ENCODE measurements at regions not wholly inside any gene's neighbourhood (a gene's known extent, or its start where the extent isn't known, plus 50 kb on each side); places are given as distances from the start of the nearest gene placed in this dataset.

DNA sequence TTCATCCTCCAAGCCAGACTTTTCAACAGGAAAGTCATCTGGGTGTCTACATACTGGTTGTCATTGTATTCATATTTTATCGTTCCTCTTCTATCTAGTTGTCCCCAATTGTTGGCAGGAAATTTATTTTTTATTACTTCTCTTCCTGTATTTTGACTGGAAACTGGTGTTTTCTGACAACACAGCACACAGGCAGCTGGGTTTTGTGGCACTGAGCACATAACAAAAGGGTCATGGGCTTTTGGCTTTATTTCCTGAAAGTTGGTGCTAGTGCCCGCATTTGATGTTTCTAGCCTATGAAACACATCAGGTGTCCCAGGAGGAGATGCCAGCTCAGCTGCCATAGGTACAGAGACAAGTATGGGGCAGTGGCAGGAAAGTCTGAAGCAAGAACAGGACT lies 126.4 kb downstream of the TMEM17 start:
- ATAC-seq (replicated peaks; ENCODE audit: extremely low read depth, poor library complexity, severe bottlenecking) (no peak), DNase-seq (ENCODE audit: low spot score in 2 of 2) (no peak)
- H3K4me1 Mint-ChIP-seq = no peaks in the 10 kb centered on the region
- H3K27me3 Mint-ChIP-seq = no peaks in the 10 kb centered on the region
- H3K9me3 Mint-ChIP-seq = peaks cover 5% of the 10 kb centered on the region
- no peak overlapping the region for H3K27ac Mint-ChIP-seq (ENCODE audit: low read depth)
- H3K36me3 Mint-ChIP-seq (ENCODE audit: insufficient read depth) = peaks cover 2% of the 10 kb centered on the region
- no peak overlapping the region for H3K4me3 Mint-ChIP-seq

DNA sequence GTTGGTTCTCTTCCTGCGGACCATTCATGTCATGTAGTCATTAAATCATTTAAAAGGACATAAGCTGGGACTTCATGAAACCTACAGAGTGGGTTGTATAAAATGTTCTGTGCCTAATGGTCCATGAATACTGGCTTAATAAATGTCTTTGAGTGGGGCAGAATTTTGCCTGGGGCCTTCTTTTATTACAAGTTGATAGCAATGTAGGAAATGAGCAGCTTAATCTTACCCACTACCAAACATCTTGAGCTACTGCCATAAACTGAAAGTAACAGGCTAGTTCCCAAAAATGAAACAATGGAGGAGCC lies 130.9 kb downstream of the TMEM17 start:
- no peak for DNase-seq (ENCODE audit: low spot score in 2 of 2)
- H3K27me3 Mint-ChIP-seq = no peaks in the 10 kb centered on the region
- peaks cover 2% of the 10 kb centered on the region for H3K36me3 Mint-ChIP-seq (ENCODE audit: insufficient read depth)

DNA sequence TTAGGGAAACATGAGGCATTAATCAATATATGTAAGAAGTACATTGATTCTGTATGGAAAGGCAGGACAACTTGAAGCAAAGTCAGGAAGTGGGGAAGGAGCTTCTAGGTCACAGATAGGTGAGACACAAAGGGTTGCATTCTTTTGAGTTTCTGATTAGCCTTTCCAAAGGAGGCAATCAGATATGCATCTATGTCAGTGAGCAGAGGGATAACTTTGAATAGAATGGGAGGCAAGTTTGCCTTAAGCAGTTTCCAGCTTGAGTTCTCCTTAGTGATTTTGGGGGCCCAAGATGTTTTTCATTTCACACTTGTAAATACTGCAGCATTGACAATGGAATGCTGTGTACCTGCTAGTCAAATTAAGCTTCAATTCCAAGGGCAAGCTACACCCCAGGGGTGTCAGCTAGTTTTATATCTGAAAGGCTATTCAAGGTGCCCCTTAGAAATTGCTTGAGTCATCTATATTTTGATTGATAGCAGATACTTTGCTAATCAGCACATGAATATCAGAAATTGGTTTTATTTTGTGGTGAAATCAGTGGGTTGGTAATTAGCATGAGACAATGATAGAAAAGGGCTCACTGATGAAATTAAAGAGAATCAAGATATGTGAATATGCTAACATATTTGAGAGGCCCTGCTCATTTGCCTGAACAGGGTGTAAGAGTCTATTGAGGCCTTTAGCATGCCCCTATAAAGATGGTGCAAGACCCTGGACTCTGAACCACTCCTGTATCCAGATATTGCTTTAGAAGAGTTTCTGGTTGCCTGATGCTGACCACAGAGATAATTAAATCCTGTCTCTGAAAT lies 131.5 kb downstream of the TMEM17 start:
- Mint-ChIP-seq H3K27ac (ENCODE audit: low read depth) (no peak overlapping the region), H3K4me3 (no peak overlapping the region), H3K27me3 (no peaks in the 10 kb centered on the region), H3K36me3 (ENCODE audit: insufficient read depth) (peaks cover under 1% of the 10 kb centered on the region), H3K4me1 (peaks cover 5% of the 10 kb centered on the region), H3K9me3 (peaks cover 10% of the 10 kb centered on the region)
- DNase-seq (ENCODE audit: low spot score in 2 of 2) (no peak), ATAC-seq (replicated peaks; ENCODE audit: extremely low read depth, poor library complexity, severe bottlenecking) (no peak)

More for the DNA sequence above, 130.9 kb downstream of the TMEM17 start:
- ATAC-seq (replicated peaks; ENCODE audit: extremely low read depth, poor library complexity, severe bottlenecking) = no peak
- Mint-ChIP-seq H3K9me3 (peaks cover 10% of the 10 kb centered on the region), H3K4me3 (no peak overlapping the region), H3K27ac (ENCODE audit: low read depth) (no peak overlapping the region), H3K4me1 (no peaks in the 10 kb centered on the region)

DNA sequence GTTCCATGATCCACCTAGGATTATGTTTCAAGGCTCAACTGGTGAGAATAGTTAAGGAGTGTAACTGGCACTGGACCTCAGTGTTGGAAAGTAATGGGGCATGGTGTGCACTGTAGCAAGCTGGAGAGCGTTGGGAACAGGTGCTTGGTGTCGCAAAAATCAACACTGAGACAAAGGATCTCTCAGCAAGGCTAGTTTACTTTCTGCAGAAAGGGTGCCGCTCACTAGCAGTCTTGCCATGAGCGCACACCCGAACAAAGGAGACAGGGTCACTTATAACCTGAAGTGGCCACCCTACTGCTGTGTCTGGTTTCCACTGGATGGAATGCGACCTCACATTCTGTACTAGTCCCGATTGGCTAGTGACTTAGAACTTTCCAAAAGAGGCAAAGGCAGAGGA lies 133.2 kb downstream of the TMEM17 start:
- Mint-ChIP-seq H3K4me1 (peaks cover 5% of the 10 kb centered on the region), H3K27ac (ENCODE audit: low read depth) (no peak overlapping the region), H3K36me3 (ENCODE audit: insufficient read depth) (no peaks in the 10 kb centered on the region), H3K9me3 (peaks cover 10% of the 10 kb centered on the region), H3K4me3 (no peak overlapping the region), H3K27me3 (no peaks in the 10 kb centered on the region)
- no peak for ATAC-seq (replicated peaks; ENCODE audit: extremely low read depth, poor library complexity, severe bottlenecking)
- no peak for DNase-seq (ENCODE audit: low spot score in 2 of 2)

DNA sequence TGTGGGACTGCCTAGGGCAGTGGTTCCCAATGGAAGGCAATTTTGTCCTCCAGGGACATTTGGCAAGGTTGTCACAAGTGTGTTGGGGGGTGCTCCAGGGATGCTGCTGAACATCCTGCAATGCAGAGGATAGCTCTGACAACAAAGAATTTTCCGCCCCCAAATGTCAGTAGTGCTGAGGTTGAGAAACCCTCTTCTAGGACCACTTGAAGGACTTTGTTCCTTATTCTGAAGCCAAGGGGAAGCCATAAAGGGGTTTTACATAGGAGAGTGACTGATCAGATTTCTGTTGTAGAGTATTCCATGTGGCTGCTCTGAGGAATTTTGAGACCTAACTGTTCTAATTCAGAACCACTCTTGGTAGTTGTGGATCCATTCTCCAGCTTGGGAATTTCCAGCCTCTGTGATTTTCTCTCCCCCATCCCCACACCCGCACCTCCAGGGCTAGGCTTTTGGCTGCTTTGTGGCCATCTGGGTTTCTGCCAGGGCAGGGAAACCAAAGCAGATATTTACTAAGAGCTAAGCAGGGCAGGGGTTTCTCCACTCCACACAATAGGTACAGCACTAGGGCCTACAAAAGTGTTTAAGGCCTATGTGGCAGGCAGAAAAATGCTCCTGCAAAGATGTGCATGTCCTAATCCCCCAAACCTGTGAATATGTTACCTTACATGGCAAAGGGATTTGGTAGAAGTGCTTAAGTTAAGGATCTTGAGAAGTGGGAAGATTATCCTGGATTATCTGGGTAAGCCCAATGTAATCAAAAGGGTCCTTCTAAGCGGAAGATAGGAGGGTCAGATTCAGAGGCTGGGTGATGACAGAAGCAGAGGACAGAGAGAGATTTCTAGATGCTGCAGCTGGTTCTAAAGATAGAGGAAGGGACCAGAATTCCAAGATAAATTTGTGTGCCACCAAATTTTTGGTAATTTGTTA lies 135.4 kb downstream of the TMEM17 start:
- Mint-ChIP-seq H3K4me1 (peaks cover 5% of the 10 kb centered on the region), H3K27me3 (no peaks in the 10 kb centered on the region), H3K36me3 (ENCODE audit: insufficient read depth) (no peaks in the 10 kb centered on the region), H3K9me3 (peaks cover 5% of the 10 kb centered on the region), H3K4me3 (no peak overlapping the region), H3K27ac (ENCODE audit: low read depth) (no peak overlapping the region)
- no peak for DNase-seq (ENCODE audit: low spot score in 2 of 2)
- no peak for ATAC-seq (replicated peaks; ENCODE audit: extremely low read depth, poor library complexity, severe bottlenecking)

DNA sequence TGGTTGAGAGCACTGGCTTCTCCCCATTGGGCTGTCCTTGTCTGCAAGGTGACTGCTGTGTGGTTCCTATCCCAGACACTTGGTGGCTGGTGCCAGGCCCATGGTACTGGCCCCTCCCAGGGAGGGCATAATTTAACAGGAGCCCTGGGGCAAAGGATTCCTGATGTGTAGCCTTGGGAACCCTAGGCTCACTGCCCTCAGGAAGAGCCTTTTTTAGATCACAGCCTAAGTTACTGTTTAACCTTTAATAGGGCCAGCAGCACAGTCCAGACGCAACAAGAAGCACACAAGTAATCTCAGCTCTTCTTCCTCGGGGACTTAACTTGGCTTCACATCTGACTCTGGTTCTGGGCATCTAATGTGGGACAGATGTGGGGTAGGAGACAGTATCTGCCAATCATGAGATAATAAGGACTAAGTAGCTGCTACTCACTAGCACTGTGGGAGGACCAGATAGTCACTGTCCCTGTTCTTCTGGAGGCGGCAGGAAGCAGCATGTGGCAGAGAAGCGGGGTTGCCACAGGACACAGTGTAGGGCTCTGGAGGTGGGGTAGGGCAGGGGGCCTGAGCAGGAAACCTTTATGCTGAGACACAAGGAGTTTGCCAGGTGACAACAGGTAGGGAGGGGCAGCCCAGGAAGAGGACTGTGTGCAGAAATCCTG lies 136.3 kb downstream of the TMEM17 start:
- Mint-ChIP-seq H3K27me3 (no peaks in the 10 kb centered on the region), H3K27ac (ENCODE audit: low read depth) (no peak overlapping the region), H3K4me1 (peaks cover 5% of the 10 kb centered on the region), H3K4me3 (no peak overlapping the region), H3K36me3 (ENCODE audit: insufficient read depth) (no peaks in the 10 kb centered on the region), H3K9me3 (peaks cover 5% of the 10 kb centered on the region)
- no peak for DNase-seq (ENCODE audit: low spot score in 2 of 2)
- ATAC-seq (replicated peaks; ENCODE audit: extremely low read depth, poor library complexity, severe bottlenecking) = no peak

DNA sequence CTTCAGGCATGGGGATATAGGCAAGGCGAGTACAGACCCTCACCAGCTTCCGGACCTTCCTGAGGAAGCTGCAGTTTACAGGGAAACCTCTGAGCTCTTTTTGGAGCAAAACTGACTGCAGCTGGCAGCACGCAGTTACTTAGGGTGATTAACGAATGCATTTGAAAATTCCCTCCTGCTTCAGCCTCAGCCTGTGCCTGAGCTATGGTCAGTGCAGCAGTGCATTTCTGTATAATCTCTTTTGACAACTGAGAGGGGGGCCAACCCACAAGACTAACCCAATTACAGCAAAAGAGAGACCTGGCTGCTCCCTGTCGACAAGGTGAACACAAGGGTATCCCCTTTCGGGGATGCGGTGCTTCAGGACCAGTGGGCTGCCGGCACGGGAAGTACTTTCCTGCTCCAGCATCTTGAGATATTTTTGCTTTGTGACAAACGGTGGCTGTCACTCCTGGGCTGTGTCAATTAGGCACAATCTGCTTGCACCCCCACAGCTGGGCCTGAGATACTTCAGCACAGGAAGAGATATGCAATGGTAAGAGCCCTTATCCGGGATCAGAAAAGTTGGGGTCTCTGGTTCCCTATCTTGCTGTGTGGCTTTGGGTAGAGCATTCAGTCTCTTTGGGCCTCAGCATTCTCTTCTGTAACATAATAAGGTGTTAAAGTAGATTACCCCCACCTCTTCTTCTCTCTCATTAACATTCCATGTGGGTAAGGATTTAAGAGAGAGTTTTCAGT lies 141.0 kb downstream of the TMEM17 start:
- no peak overlapping the region for H3K4me3 Mint-ChIP-seq
- no peak overlapping the region for H3K27ac Mint-ChIP-seq (ENCODE audit: low read depth)
- H3K9me3 Mint-ChIP-seq = no peaks in the 10 kb centered on the region
- H3K27me3 Mint-ChIP-seq = no peaks in the 10 kb centered on the region
- ATAC-seq (replicated peaks; ENCODE audit: extremely low read depth, poor library complexity, severe bottlenecking) (no peak), DNase-seq (ENCODE audit: low spot score in 2 of 2) (no peak)
- peaks cover 1% of the 10 kb centered on the region for H3K36me3 Mint-ChIP-seq (ENCODE audit: insufficient read depth)
- peaks cover 4% of the 10 kb centered on the region for H3K4me1 Mint-ChIP-seq

DNA sequence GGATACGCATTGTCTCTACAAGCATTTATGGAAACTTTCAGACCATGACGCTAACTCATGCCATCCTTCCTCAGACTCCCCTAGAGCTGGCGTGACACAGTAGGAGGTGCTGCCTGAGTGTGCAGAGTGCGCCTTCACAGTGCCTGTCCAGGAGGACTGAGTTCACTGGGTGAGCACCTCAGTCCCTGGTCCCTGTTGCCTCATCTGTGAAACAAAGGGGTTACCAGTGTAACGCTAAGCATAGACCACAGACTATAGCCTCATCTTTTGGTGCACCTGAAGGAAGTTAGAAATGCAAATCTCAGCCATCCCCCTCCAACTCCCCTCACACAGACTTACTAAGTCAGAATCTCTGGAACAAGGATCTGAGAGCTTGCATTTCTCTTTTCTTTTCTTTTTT lies 142.8 kb downstream of the TMEM17 start:
- Mint-ChIP-seq H3K36me3 (ENCODE audit: insufficient read depth) (peaks cover 1% of the 10 kb centered on the region), H3K4me1 (no peaks in the 10 kb centered on the region), H3K9me3 (no peaks in the 10 kb centered on the region), H3K27me3 (no peaks in the 10 kb centered on the region), H3K27ac (ENCODE audit: low read depth) (no peak overlapping the region), H3K4me3 (no peak overlapping the region)
- ATAC-seq (replicated peaks; ENCODE audit: extremely low read depth, poor library complexity, severe bottlenecking) = no peak
- no peak for DNase-seq (ENCODE audit: low spot score in 2 of 2)

DNA sequence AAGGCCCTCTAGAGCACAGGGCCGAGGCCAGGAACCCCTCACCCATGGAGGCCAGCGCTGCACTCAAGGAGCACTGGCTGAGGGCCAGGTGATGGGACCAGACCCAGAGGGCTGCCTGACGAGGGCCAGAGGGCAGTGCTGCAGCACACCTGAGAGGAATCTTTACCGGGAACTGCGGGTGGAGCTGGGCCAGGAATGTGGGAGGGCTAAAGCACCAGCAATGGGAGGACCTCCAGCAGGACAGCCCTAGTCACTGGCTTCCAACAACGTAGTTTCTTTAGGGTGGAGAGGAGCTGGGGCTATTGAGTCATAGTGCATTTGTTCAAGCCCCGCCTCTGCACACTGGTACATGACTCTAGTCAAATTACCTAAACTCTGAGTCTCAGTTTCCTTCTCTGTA lies 143.4 kb downstream of the TMEM17 start:
- Mint-ChIP-seq H3K4me3 (no peak overlapping the region), H3K27ac (ENCODE audit: low read depth) (no peak overlapping the region), H3K27me3 (no peaks in the 10 kb centered on the region), H3K4me1 (no peaks in the 10 kb centered on the region), H3K36me3 (ENCODE audit: insufficient read depth) (peaks cover 1% of the 10 kb centered on the region), H3K9me3 (no peaks in the 10 kb centered on the region)
- DNase-seq (ENCODE audit: low spot score in 2 of 2) (no peak), ATAC-seq (replicated peaks; ENCODE audit: extremely low read depth, poor library complexity, severe bottlenecking) (no peak)

DNA sequence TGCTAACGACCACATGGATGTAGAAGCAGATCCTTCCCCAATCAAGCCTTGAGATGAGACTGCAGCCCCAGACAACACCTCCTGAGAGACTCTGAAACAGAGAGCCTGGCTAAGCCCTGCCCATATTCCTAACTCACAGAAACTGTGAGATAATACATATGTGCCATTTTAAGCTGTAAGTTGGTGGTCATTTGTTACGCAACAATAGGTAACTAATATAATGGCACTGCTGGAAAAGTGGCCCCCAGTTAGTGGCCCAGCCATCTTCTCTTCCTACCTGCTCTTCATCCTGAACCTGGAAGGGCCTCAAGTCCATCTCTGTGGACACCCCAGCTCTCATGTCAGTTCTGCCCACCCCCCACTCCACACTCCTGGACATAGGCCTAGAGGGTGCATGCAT lies 144.0 kb downstream of the TMEM17 start:
- Mint-ChIP-seq H3K27ac (ENCODE audit: low read depth) (no peak overlapping the region), H3K4me1 (no peaks in the 10 kb centered on the region), H3K27me3 (no peaks in the 10 kb centered on the region), H3K4me3 (no peak overlapping the region), H3K9me3 (no peaks in the 10 kb centered on the region), H3K36me3 (ENCODE audit: insufficient read depth) (peaks cover 1% of the 10 kb centered on the region)
- DNase-seq (ENCODE audit: low spot score in 2 of 2) = no peak
- no peak for ATAC-seq (replicated peaks; ENCODE audit: extremely low read depth, poor library complexity, severe bottlenecking)

DNA sequence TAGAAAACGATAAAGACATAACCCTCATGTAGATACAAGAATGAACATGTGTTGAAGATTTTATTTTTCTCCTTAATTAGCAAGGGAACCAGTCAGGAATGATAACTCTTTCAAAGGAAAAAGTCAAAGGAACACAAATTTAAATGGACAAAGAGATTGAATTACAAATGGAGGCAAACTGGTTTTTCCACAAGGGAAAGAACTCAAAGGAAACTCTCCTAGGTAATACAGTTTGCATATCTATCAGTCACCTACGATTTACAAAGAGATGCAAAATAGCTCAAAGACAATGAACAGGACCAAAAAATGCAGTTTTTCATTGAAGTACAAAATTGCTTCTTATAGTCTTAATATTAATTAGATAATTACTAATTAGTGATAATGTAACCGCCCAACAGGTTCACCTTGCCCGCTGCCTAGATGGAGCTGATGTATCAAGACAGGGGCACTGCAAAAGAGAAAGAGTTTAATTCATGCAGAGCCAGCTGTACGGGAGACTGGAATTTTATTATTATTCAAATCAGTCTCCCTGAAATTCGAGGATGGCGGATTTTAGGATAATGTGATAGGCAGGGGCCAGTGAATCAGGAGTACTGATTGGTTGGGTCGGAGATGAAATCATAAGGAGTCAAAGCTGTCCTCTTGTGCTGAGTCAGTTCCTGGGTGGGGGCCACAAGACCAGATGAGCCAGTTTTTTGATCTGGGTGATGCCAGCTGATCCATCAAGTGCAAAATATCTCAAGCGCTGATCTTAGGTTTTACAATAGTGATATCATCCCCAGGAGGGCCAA lies 151.0 kb downstream of the TMEM17 start:
- Mint-ChIP-seq H3K27me3 (no peaks in the 10 kb centered on the region), H3K27ac (ENCODE audit: low read depth) (no peak overlapping the region), H3K36me3 (ENCODE audit: insufficient read depth) (no peaks in the 10 kb centered on the region), H3K4me1 (no peaks in the 10 kb centered on the region), H3K9me3 (no peaks in the 10 kb centered on the region), H3K4me3 (no peak overlapping the region)
- DNase-seq (ENCODE audit: low spot score in 2 of 2) (no peak), ATAC-seq (replicated peaks; ENCODE audit: extremely low read depth, poor library complexity, severe bottlenecking) (no peak)

DNA sequence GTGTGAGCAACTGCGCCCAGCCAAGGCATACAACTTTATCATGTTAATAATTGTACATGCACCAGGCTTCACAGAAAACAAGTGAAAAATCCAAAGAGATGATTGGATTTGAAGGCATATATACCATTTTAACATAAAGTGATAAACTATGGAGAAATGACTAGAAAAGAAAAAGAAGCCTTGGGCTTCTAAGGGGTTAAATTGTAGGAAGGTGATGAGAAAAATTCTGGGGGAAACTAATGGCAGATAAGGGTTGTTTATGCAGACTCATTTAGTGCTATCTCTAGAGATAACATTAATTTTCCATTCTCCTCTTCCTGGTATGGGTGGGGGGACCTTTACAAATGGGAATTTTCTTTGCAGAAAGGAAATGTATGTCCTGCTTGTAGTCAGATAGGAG lies 154.0 kb downstream of the TMEM17 start:
- H3K27ac Mint-ChIP-seq (ENCODE audit: low read depth) = no peak overlapping the region
- no peak for ATAC-seq (replicated peaks; ENCODE audit: extremely low read depth, poor library complexity, severe bottlenecking)
- H3K27me3 Mint-ChIP-seq = no peaks in the 10 kb centered on the region

More for the DNA sequence above, 154.0 kb downstream of the TMEM17 start:
- DNase-seq (ENCODE audit: low spot score in 2 of 2) = no peak
- Mint-ChIP-seq H3K36me3 (ENCODE audit: insufficient read depth) (no peaks in the 10 kb centered on the region), H3K4me3 (no peak overlapping the region), H3K4me1 (no peaks in the 10 kb centered on the region), H3K9me3 (no peaks in the 10 kb centered on the region)
